Brain pericyte (primary cell): ENCODE measurements at regions not wholly inside any gene's neighbourhood (a gene's known extent, or its start where the extent isn't known, plus 50 kb on each side); places are given as distances from the start of the nearest gene placed in this dataset.
"Not testable (repeated sequence)": the region's sequence is repeated elsewhere in the genome, so short reads cannot be mapped to it uniquely, and the experiment has no call there.

ENCODE experiments used
- DNase-seq: peaks from one replicate; pipeline ENCODE4 v3.0.0-alpha.2; 2012; ENCODE audit warnings: low read depth, low spot score

DNA sequence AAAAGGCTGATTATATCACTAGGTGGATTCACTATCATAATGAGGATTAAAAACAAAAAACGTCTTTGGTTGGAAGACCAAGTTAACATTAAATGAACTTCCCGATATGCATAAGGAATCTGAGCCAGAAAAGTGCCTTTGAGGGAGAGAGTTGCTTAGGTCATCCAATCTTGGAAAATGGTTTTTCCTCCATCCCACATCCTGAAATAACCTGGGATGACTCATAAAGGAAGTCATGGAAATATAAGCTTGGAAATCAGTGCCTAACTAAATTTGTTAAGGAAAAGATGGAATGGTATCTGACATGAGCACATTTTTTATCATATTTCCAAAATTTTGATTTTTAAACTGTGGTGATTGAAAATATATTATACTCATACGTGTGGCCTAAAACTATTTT lies 66.0 kb downstream of the KBTBD8 start:
- DNase-seq: no peak

- no peak for DNase-seq
These were observed 69.1 kb downstream of the KBTBD8 start for GRCh38 chr3:67067251-67067650.

DNA sequence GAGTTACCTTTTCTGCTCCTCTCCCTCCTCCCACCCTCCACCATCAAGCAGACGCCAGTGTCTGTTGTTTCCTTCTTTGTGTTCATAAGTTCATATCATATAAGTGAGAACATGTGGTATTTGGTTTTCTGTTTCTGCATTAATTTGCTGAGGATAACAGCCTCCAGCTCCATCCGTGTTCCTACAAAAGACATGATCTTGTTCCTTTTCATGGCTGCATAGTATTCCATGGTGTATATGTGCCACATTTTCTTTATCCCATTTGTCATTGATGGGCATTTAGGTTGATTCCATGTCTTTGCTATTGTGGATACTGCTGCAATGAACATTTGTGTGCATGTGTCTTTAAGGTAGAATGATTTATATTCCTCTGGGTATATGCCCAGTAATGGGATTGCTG lies 74.5 kb downstream of the KBTBD8 start:
- not testable (repeated sequence) for DNase-seq

GRCh38 chr3:67073812-67074211 lies 75.7 kb downstream of the KBTBD8 start:
- DNase-seq: no peak

DNA sequence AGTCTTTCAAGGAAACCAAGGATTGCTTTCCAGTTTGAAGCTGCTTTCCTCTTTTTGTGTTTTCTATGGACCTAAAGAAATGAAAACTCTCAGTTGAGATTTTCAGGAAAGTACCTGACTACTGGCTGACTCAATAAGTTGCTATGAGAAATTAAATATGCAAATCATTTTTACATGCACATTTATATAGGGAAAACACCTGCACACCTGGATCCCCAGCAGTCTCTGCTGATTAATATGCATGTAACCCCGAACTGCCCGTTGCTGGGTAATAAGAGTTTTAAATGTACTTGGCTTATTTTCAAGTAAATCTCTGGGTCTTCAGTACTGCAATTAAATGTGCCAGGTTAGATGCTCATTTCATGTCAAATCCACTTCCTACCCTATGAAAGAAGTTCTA lies 77.2 kb downstream of the KBTBD8 start:
- DNase-seq: no peak

- DNase-seq: no peak
These were observed 78.5 kb downstream of the KBTBD8 start for GRCh38 chr3:67076607-67077006.

- DNase-seq: no peak
These were observed 79.5 kb downstream of the KBTBD8 start for GRCh38 chr3:67077656-67078055.

DNA sequence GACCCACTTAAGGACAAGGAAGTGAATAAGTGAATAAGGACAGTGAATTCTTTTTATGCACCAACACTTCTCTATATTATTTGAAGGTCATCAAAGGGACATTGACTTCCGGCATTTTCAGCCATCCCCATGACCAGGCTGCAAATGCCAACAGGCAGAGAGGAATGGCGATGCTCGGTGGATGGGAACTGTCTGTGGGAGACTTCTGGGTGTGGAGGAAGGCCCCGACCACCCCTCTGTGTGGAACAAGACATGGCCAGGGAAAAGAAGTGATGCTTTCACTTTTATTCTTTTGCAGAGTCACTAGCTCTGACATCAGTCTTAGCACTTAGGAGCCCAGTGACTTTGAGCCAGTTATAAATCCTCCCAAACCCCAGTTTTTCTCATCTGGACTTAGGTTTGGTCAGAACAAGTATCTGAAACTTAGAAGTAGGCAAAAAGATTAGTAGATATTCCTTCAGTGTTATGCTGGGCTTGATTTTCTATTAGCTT lies 84.5 kb downstream of the KBTBD8 start:
- DNase-seq: no peak

DNA sequence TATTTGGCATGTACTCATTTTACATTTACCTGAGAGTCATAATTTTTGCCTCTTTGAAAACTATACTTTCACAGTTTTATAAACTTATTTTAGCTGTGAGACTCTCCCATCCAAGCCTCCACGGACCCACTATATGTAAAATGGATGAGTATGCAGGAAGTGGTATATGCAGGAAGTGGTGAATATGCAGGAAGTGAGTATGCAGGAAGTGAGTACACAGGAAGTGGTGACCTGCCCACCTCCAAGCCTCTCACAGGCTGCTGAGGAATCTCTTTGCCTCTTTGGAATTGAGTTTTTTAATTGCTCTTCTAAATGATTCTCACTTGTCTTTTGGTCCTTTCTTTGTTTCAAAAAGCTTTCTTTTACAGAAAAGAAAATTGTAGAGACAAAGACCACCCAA lies 85.2 kb downstream of the KBTBD8 start:
- DNase-seq: no peak

- DNase-seq: no peak
These were observed 89.7 kb downstream of the KBTBD8 start for GRCh38 chr3:67087788-67088187.

GRCh38 chr3:67090474-67090873 lies 92.4 kb downstream of the KBTBD8 start:
- no peak for DNase-seq

DNA sequence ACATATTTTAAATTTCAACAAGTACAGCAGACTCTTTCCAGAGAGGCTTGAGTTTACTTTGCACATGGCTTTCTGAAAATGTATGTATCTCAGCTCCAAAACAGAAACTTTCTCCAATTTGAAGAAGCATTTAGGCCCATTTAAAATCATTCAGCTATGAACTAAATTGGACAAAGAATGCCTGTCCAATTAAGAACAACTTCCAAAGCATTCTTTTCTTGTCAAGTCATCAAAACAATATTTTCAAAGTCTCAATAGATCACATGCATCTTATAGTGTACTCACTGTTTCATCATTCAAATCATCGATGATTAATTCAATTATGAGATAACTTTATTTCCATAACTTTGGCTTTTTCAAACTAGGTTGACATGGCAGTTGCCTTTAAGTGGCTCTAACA lies 95.2 kb downstream of the KBTBD8 start:
- DNase-seq: no peak

GRCh38 chr3:67094167-67094566 lies 96.1 kb downstream of the KBTBD8 start:
- no peak for DNase-seq

DNA sequence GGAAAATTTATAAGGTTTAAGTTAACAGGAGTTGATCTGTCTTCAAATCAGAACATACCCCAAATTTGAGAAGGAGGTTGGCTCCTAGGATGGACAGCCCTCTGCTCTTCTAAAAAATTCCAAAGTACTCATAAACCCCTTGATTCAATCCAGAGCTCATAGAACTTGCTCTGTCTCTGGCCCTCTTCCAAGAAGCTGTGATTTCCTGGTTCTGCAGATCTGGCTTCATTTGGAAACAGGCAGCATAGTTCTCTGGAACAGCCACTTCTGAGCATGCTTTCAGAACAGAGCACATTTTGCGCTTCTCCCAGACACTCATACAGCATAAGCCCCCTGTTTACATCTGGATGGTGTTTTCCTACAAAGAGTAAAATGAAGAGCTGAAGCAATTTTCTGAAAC lies 96.7 kb downstream of the KBTBD8 start:
- DNase-seq: no peak

GRCh38 chr3:67104388-67104787 lies 106.3 kb downstream of the KBTBD8 start:
- DNase-seq: no peak

- DNase-seq: no peak
These were observed 108.8 kb downstream of the KBTBD8 start for GRCh38 chr3:67106874-67107273.

DNA sequence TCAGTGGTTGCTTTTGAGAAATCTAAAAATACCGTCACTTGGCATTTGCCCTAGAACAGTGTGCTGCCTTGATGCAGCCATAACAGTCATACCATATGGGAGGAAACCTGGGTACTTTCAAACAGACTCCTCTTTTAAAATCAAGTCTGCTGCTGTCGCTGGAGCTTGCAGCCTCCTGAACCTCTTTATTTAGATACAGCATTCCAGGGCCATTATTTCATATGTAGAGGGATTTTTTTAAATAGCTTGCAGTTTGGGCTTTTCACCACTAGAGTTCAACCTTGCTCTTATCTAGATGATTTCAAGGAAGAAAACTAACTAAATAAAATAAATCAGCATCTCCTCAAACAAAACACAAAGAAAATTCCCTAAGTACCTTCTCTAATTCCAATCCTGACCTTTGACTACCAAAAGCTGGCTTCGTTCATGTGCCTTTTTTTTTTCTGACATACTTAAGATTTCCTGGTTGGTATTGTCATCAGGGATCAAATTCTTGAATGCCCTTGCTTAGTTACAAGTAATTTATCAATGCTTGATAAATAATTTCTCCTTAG lies 111.6 kb downstream of the KBTBD8 start:
- DNase-seq: peak; percentile 18

GRCh38 chr3:67113802-67114407 lies 115.8 kb downstream of the KBTBD8 start:
- DNase-seq: peak; percentile 63

DNA sequence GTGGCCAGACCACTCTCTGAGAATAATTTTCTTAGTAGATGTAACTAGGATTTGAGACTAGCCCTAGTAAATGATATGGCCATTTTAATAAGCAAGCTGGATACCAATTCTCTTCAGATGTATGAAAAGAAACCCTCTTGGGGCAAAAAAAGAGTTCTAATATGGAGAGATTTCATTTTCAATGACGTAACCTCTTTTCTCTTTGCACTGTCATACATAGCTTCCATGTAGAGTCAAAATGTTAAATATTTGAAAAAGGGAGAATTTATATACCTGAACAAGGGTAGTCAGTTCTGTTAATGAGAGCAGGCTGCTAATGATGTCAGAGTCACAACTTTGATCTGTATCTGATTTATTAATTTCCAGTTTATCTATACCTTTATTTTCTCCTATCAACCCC lies 120.0 kb downstream of the KBTBD8 start:
- no peak for DNase-seq

- no peak for DNase-seq
These were observed 120.5 kb downstream of the KBTBD8 start for GRCh38 chr3:67118635-67119034.

- DNase-seq: no peak
These were observed 125.8 kb downstream of the KBTBD8 start for GRCh38 chr3:67123914-67124313.

- no peak for DNase-seq
These were observed 129.1 kb downstream of the KBTBD8 start for GRCh38 chr3:67127254-67127653.

DNA sequence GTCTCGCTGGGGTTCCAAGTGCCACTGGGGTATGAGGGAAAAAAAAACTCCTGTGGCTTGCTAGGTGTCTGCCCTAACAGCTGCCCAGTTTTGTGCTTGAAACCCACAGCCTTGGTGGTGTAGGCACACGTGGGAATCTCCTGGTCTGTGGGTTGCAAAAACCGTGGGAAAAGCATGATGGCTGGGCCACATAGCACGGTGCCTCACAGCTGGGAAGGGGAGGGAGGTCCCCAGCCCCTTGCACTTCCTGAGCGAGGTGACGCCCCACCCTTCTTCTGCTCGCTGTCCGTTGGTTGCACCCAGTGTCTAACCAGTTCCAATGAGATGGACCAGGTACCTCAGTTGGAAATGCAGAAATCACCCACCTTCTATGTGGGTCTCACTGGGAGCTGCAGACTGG lies 144.3 kb downstream of the KBTBD8 start:
- DNase-seq: no peak

DNA sequence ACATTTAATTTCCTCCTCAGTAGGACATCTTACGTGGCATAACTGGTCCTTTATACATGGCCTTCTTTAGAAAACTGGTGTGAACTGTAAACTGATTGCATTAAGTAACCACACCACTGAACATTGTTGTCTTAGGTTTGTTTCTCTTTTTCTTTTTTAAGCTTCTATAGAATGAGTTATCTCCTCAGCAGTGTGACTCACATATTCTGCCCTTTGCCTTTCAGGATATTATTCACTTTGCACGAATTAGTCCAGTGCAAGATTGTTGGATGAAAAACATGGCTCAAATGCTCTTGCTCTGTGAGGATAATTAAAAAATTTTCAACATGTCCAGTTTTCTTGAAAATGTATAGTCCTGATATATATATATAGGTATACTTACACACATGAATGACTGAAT lies 147.6 kb downstream of the KBTBD8 start:
- no peak for DNase-seq
